IMR-90 (cell line): ENCODE measurements at regions not wholly inside any gene's neighbourhood (a gene's known extent, or its start where the extent isn't known, plus 50 kb on each side); places are given as distances from the start of the nearest gene placed in this dataset.

ENCODE experiments used
- ATAC-seq: fragments of 200-7000 bp; cut with Tn5 transposase; 2 replicates; pipeline ENCODE4 v1.9.1; 2020; ENCODE audit warnings: low read depth, mild to moderate bottlenecking, moderate library complexity
- BruUV-seq: library from RNA; stranded (reverse); fragments of 400-500 nt; replicated peaks from 2 replicates; lab custom pipeline; 2021; lab: Mats Ljungman, UMichigan
- CTCF ChIA-PET: fragments of 300-600 bp; formaldehyde crosslinking; extraction: SDS; loops from one replicate; lab custom pipeline; 2021; ENCODE audit warnings: antibody characterized with exemption; lab: Yijun Ruan, JAX
- POLR2A ChIA-PET: fragments of 300-600 bp; sonication (Branson Sonifier 250); formaldehyde crosslinking; loops from one replicate; lab custom pipeline; 2022; ENCODE audit warnings: antibody characterized with exemption; ENCODE audit not compliant: unreplicated experiment; lab: Charles Lee
- DNase-seq: peaks from one replicate; pipeline ENCODE4 v3.0.0; 2013
- H2AFZ ChIP-seq: replicated peaks from 2 replicates; pipeline ENCODE3; 2013; ENCODE audit warnings: low read length, mild to moderate bottlenecking; ENCODE audit not compliant: poor library complexity
- H2AK5ac ChIP-seq: 2 replicates; pipeline ENCODE4 v1.6.1; 2013; ENCODE audit warnings: low read depth, low read length, inconsistent platforms
- H2AK9ac ChIP-seq: replicated peaks from 2 replicates; pipeline ENCODE3; 2013; ENCODE audit warnings: mild to moderate bottlenecking, low read depth, low read length, moderate library complexity; ENCODE audit not compliant: poor library complexity
- H2BK120ac ChIP-seq: 2 replicates; pipeline ENCODE4 v1.6.1; 2013; ENCODE audit warnings: low read depth, low read length, inconsistent platforms
- H2BK15ac ChIP-seq: 3 replicates; pipeline ENCODE4 v1.6.1; 2013; ENCODE audit warnings: low read depth, low read length, inconsistent platforms
- H2BK20ac ChIP-seq: 2 replicates; pipeline ENCODE4 v1.6.1; 2013; ENCODE audit warnings: low read depth, mild to moderate bottlenecking, inconsistent platforms, low read length, moderate library complexity
- H2BK5ac ChIP-seq: 2 replicates; pipeline ENCODE4 v1.6.1; 2013; ENCODE audit warnings: mild to moderate bottlenecking, low read depth, low read length, inconsistent platforms; ENCODE audit not compliant: poor library complexity, severe bottlenecking
- H3K14ac ChIP-seq: replicated peaks from 2 replicates; pipeline ENCODE4 v1.6.1; 2013; ENCODE audit warnings: low read depth, low read length, inconsistent platforms
- H3K18ac ChIP-seq: 2 replicates; pipeline ENCODE4 v1.6.1; 2013; ENCODE audit warnings: low read depth, low read length, control low read depth
- H3K23ac ChIP-seq: 2 replicates; pipeline ENCODE4 v1.6.1; 2013; ENCODE audit warnings: low read depth, low read length, inconsistent platforms
- H3K27ac ChIP-seq: 2 replicates; pipeline ENCODE4 v1.5.1; 2013; ENCODE audit warnings: mild to moderate bottlenecking, control low read depth, low read length; ENCODE audit not compliant: insufficient read depth
- H3K27me3 ChIP-seq: 2 replicates; pipeline ENCODE4 v1.6.1; 2013; ENCODE audit warnings: low read length; ENCODE audit not compliant: control insufficient read depth, insufficient read depth
- H3K36me3 ChIP-seq: 2 replicates; pipeline ENCODE4 v1.6.1; 2013; ENCODE audit warnings: low read length, mixed read lengths; ENCODE audit not compliant: control insufficient read depth, insufficient read depth
- H3K4ac ChIP-seq: 2 replicates; pipeline ENCODE4 v1.6.1; 2013; ENCODE audit warnings: low read depth, low read length, inconsistent platforms
- H3K4me1 ChIP-seq: 2 replicates; pipeline ENCODE4 v1.6.1; 2013; ENCODE audit warnings: low read length, mixed read lengths; ENCODE audit not compliant: control insufficient read depth, insufficient read depth
- H3K4me2 ChIP-seq: 2 replicates; pipeline ENCODE4 v1.6.1; 2013; ENCODE audit warnings: low read depth, mild to moderate bottlenecking, control low read depth, low read length, moderate library complexity
- H3K4me3 ChIP-seq: 2 replicates; pipeline ENCODE4 v1.5.1; 2013; ENCODE audit warnings: low read depth, mild to moderate bottlenecking, control low read depth, low read length, moderate library complexity; ENCODE audit not compliant: insufficient read depth
- H3K56ac ChIP-seq: 2 replicates; pipeline ENCODE4 v1.6.1; 2013; ENCODE audit warnings: low read length, inconsistent platforms; ENCODE audit not compliant: insufficient read depth; ENCODE audit errors: extremely low read depth
- H3K79me1 ChIP-seq, 2 experiments: 2 replicates each; pipeline ENCODE4 v1.6.1; 2013; ENCODE audit warnings: low read length in 2 of 2, inconsistent platforms in 1 of 2, low read depth in 1 of 2
- H3K9ac ChIP-seq: 2 replicates; pipeline ENCODE4 v1.6.1; 2013; ENCODE audit warnings: low read depth, low read length, control low read depth
- H3K9me1 ChIP-seq: 2 replicates; pipeline ENCODE4 v1.6.1; 2013; ENCODE audit warnings: low read length, inconsistent platforms; ENCODE audit not compliant: insufficient read depth
- H3K9me3 ChIP-seq: 2 replicates; pipeline ENCODE4 v1.6.1; 2013; ENCODE audit warnings: low read length; ENCODE audit not compliant: control insufficient read depth, insufficient read depth
- H4K20me1 ChIP-seq: 2 replicates; pipeline ENCODE4 v1.6.1; 2013; ENCODE audit warnings: low read length, inconsistent platforms; ENCODE audit not compliant: insufficient read depth
- H4K5ac ChIP-seq: 2 replicates; pipeline ENCODE4 v1.6.1; 2013; ENCODE audit warnings: mild to moderate bottlenecking, low read depth, low read length, control low read depth
- H4K8ac ChIP-seq, 2 experiments: 2 replicates each; pipeline ENCODE4 v1.6.1; 2013; ENCODE audit warnings: low read depth in 2 of 2, low read length in 2 of 2, control low read depth in 1 of 2, inconsistent platforms in 1 of 2
- H4K91ac ChIP-seq: 2 replicates; pipeline ENCODE4 v1.6.1; 2013; ENCODE audit warnings: low read depth, low read length, inconsistent platforms; ENCODE audit not compliant: insufficient read depth
- BHLHE40 ChIP-seq: fragments of 150-350 bp; IDR thresholded peaks from 2 replicates; pipeline ENCODE4 v1.6.1; 2016; ENCODE audit warnings: mild to moderate bottlenecking, low read depth, low read length
- CEBPB ChIP-seq: IDR thresholded peaks from 2 replicates; pipeline ENCODE4 v1.6.1; 2012; ENCODE audit warnings: low read depth, low read length, improper control_type of control experiment
- CHD1 ChIP-seq: IDR thresholded peaks from 2 replicates; pipeline ENCODE4 v1.6.1; 2012; ENCODE audit warnings: low read depth, low read length, improper control_type of control experiment
- CTCF ChIP-seq: conservative IDR thresholded peaks from 2 replicates; pipeline ENCODE4 v1.5.1; 2012; ENCODE audit warnings: mild to moderate bottlenecking, low read depth, low read length, improper control_type of control experiment
- ELK1 ChIP-seq: fragments of 150-350 bp; IDR thresholded peaks from 2 replicates; pipeline ENCODE4 v1.6.1; 2016; ENCODE audit warnings: low read depth, mild to moderate bottlenecking, low read length, moderate library complexity, borderline replicate concordance
- FOS ChIP-seq: fragments of 150-350 bp; IDR thresholded peaks from 2 replicates; pipeline ENCODE4 v1.6.1; 2016; ENCODE audit warnings: low read depth, low read length
- MAFK ChIP-seq: IDR thresholded peaks from 2 replicates; pipeline ENCODE4 v1.6.1; 2012; ENCODE audit warnings: low read depth, low read length, improper control_type of control experiment
- MAZ ChIP-seq: IDR thresholded peaks from 2 replicates; pipeline ENCODE4 v1.6.1; 2012; ENCODE audit warnings: low read depth, mild to moderate bottlenecking, low read length, improper control_type of control experiment, moderate library complexity, borderline replicate concordance
- MXI1 ChIP-seq: IDR thresholded peaks from 2 replicates; pipeline ENCODE4 v1.6.1; 2012; ENCODE audit warnings: low read depth, mild to moderate bottlenecking, low read length, moderate library complexity, borderline replicate concordance
- NFE2L2 ChIP-seq: fragments of 150-350 bp; IDR thresholded peaks from 2 replicates; pipeline ENCODE4 v1.6.1; 2016; ENCODE audit warnings: low read depth, mild to moderate bottlenecking, low read length
- POLR2A ChIP-seq: IDR thresholded peaks from 2 replicates; pipeline ENCODE4 v1.6.1; 2012; ENCODE audit warnings: mild to moderate bottlenecking, low read depth, low read length
- RAD21 ChIP-seq: IDR thresholded peaks from 2 replicates; pipeline ENCODE4 v1.6.1; 2012; ENCODE audit warnings: low read length, improper control_type of control experiment
- RCOR1 ChIP-seq: IDR thresholded peaks from 2 replicates; pipeline ENCODE4 v1.6.1; 2012; ENCODE audit warnings: mild to moderate bottlenecking, low read length, improper control_type of control experiment; ENCODE audit not compliant: insufficient replicate concordance
- RFX5 ChIP-seq: IDR thresholded peaks from 2 replicates; pipeline ENCODE4 v1.8.0; 2012; ENCODE audit warnings: low read depth, mild to moderate bottlenecking, low read length, moderate library complexity
- SMC3 ChIP-seq: fragments of 150-350 bp; IDR thresholded peaks from 2 replicates; pipeline ENCODE4 v1.6.1; 2016; ENCODE audit warnings: low read depth, mild to moderate bottlenecking, antibody characterized with exemption, low read length, moderate library complexity
- USF2 ChIP-seq: fragments of 150-350 bp; IDR thresholded peaks from 2 replicates; pipeline ENCODE4 v1.6.1; 2017; ENCODE audit warnings: mild to moderate bottlenecking, antibody characterized with exemption, low read length, low read depth
- WGBS, 2 experiments: methylation state at CpG; one replicate each; pipeline versions ENCODE4 v1.1.5 to v1.1.7; 2013; ENCODE audit warnings: missing lambda C conversion rate in 2 of 2; ENCODE audit not compliant: insufficient read length in 1 of 2; ENCODE audit errors: extremely low coverage in 2 of 2; 5-methylcytosine and 5-hydroxymethylcytosine counted together
- dilution Hi-C: fragments of 300-500 bp; cut with HindIII; formaldehyde crosslinking; loops from one replicate; pipeline ENCODE4 v1.14.3; 2018; ENCODE audit warnings: low sequenced_read_pairs; ENCODE audit not compliant: unreplicated experiment
- in situ Hi-C: fragments of 300-500 bp; cut with MboI; formaldehyde crosslinking; loops from 3 replicates; pipeline ENCODE4 v1.14.3; 2019; ENCODE audit warnings: low sequenced_read_pairs, inconsistent platforms, mixed read lengths
- intact Hi-C: fragments of 100-400 bp; cut with micrococcal nuclease; formaldehyde crosslinking; loops from 2 replicates; pipeline ENCODE4 v1.10.0; 2022

- H2BK20ac ChIP-seq = no peak overlapping the region
- ChIA-PET POLR2A (interaction anchor here (0.6 kb wide), 1 partner anchor 17 kb away, joined by 3 read pairs; no protein-coding TSS in a partner anchor), CTCF (no interaction called here)
- no TSS peak for BruUV-seq
- H3K4me1 ChIP-seq = no peaks in the 10 kb centered on the region
- H2AK9ac ChIP-seq = no peak overlapping the region
- no peaks in the 10 kb centered on the region for H3K36me3 ChIP-seq
- WGBS, 2 experiments = 67% methylated on average over 2 of the region's 6 CpGs; no CpG with 5 or more reads in 1 of the 2 experiments
- H4K20me1 ChIP-seq = no peaks in the 10 kb centered on the region
- H4K5ac ChIP-seq = no peak overlapping the region
- TF ChIP-seq MXI1 (no peak), SMC3 (no peak), BHLHE40 (no peak), ELK1 (no peak), CEBPB (no peak), RAD21 (no peak), NFE2L2 (no peak), USF2 (no peak), POLR2A (no peak), RCOR1 (no peak), CTCF (no peak), MAFK (no peak), RFX5 (no peak), MAZ (no peak), FOS (no peak), CHD1 (no peak)
- H2BK15ac ChIP-seq = no peak overlapping the region
- H3K9ac ChIP-seq = no peak overlapping the region
- H3K27ac ChIP-seq = no peak overlapping the region
- H3K56ac ChIP-seq = no peak overlapping the region
- DNase-seq (no peak), ATAC-seq (no peak)
- H3K14ac ChIP-seq = no peak overlapping the region
- no peak overlapping the region for H3K4me3 ChIP-seq
- in situ Hi-C loops (no loop called here), dilution Hi-C loops (no loop called here), intact Hi-C loops (no loop called here)
- no peak overlapping the region for H3K18ac ChIP-seq
- no peak overlapping the region for H2AK5ac ChIP-seq
- H2BK5ac ChIP-seq = no peak overlapping the region
- H4K8ac ChIP-seq = no peak overlapping the region
- no peak overlapping the region for H2BK120ac ChIP-seq
- H3K4ac ChIP-seq = no peak overlapping the region
- no peak overlapping the region for H4K91ac ChIP-seq
- no peaks in the 10 kb centered on the region for H3K9me1 ChIP-seq
- H3K4me2 ChIP-seq = no peak overlapping the region
- no peaks in the 10 kb centered on the region for H3K79me1 ChIP-seq
- H2AFZ ChIP-seq = no peak overlapping the region
- no peaks in the 10 kb centered on the region for H3K27me3 ChIP-seq
- no peak overlapping the region for H3K23ac ChIP-seq
- H3K9me3 ChIP-seq = no peaks in the 10 kb centered on the region
Measured at GRCh38 chr2:167480232-167480985, 592.1 kb downstream of the XIRP2 start.
